SK-N-SH treated with all-trans-retinoic acid at 6 μM for 48 hours (cell line): ENCODE measurements at regions not wholly inside any gene's neighbourhood (a gene's known extent, or its start where the extent isn't known, plus 50 kb on each side); places are given as distances from the start of the nearest gene placed in this dataset.
"Not testable (repeated sequence)": the region's sequence is repeated elsewhere in the genome, so short reads cannot be mapped to it uniquely, and the experiment has no call there.

Experiments
- CSRNP3 ChIP-seq: fragments of 250-450 bp; sonication (Bioruptor Pico); IDR thresholded peaks from 2 replicates; pipeline ENCODE4 v1.5.1; 2021; ENCODE audit warnings: mild to moderate bottlenecking, moderate library complexity
- ZFP30 ChIP-seq: fragments of 450-650 bp; formaldehyde crosslinking; IDR thresholded peaks from 2 replicates; pipeline ENCODE4 v1.5.0; 2022; ENCODE audit warnings: mild to moderate bottlenecking, moderate library complexity

- TF ChIP-seq ZFP30; CSRNP3 (CRISPR knock-in tag): not testable (repeated sequence)
These were observed 150.4 kb upstream of the ALDH3B2 start for GRCh38 chr11:67824861-67825260.
